ENCODE measurements at regions not wholly inside any gene's neighbourhood (a gene's known extent, or its start where the extent isn't known, plus 50 kb on each side); places are given as distances from the start of the nearest gene placed in this dataset.

GRCh38 chrX:22742174-22742573, 257.6 kb upstream of the DDX53 start:
- dilution Hi-C loops (cut with MboI; ENCODE audit: extremely low pct_ligation_motif_present, low sequenced_read_pairs), result no loop called here
- no peaks in the 10 kb centered on the region for H3K4me1 ChIP-seq (ENCODE audit: control insufficient read depth, extremely low read depth, insufficient read depth, low read length)
- no peak overlapping the region for H3K4me3 ChIP-seq (replicated peaks in 1 of 3; ENCODE audit: insufficient read depth in 1 of 3, low read depth in 1 of 3, low read length in 3 of 3)
- no peak overlapping the region for H3K27ac ChIP-seq (ENCODE audit: insufficient read depth, low read depth, low read length)
- TF ChIP-seq GATA2 (IDR thresholded peaks at IDR 0.05; ENCODE audit: insufficient read depth, insufficient read length, low read depth, low read length) (no peak), FOS (IDR thresholded peaks at IDR 0.05; ENCODE audit: borderline replicate concordance, insufficient read depth, low read length) (no peak), POLR2A (IDR thresholded peaks at IDR 0.05; ENCODE audit: low read depth, low read length) (no peak), MAX (IDR thresholded peaks at IDR 0.05; ENCODE audit: insufficient read depth, insufficient read length) (no peak), POLR2AphosphoS5 (IDR thresholded peaks at IDR 0.05; ENCODE audit: insufficient read depth, low read depth, low read length) (no peak), CTCF (IDR thresholded peaks at IDR 0.05; ENCODE audit: extremely low read depth in 1 of 2, insufficient read depth in 1 of 2, low read depth in 1 of 2, low read length in 2 of 2) (no peak), JUN (IDR thresholded peaks at IDR 0.05; ENCODE audit: borderline replicate concordance, insufficient read depth, insufficient read length, low read depth) (no peak), MYC (IDR thresholded peaks at IDR 0.05; ENCODE audit: low read depth, low read length) (no peak), EZH2 (IDR thresholded peaks at IDR 0.05; ENCODE audit: borderline replicate concordance, low read depth, low read length, severe bottlenecking) (no peak)
- no peaks in the 10 kb centered on the region for H3K79me2 ChIP-seq (ENCODE audit: control insufficient read depth, insufficient read depth, low read length)
- no peak overlapping the region for H3K9ac ChIP-seq (replicated peaks; ENCODE audit: extremely low read depth, insufficient read depth, low read length)
- ChIA-PET CTCF (no interaction called here), POLR2A (no interaction called here)
- no TSS peak for BruUV-seq (replicated peaks)
- no peak for DNase-seq (ENCODE audit: low read depth, low spot score)
- no peak overlapping the region for H3K4me2 ChIP-seq (ENCODE audit: insufficient read depth, low read length)
- H3K27me3 ChIP-seq (ENCODE audit: control insufficient read depth in 2 of 2, insufficient read depth in 2 of 2, low read length in 2 of 2), result no peaks in the 10 kb centered on the region
- no peaks in the 10 kb centered on the region for H3K9me3 ChIP-seq (replicated peaks; ENCODE audit: control insufficient read depth, insufficient read depth, low read length)
- H3K9me1 ChIP-seq (replicated peaks; ENCODE audit: control insufficient read depth, extremely low read depth, insufficient read depth, low read length), result no peaks in the 10 kb centered on the region
- intact Hi-C loops (cut with micrococcal nuclease), result no loop called here
- no peaks in the 10 kb centered on the region for H3K36me3 ChIP-seq (ENCODE audit: control insufficient read depth in 2 of 2, extremely low read depth in 1 of 2, insufficient read depth in 2 of 2, low read length in 2 of 2)
- no peak overlapping the region for H2AFZ ChIP-seq (ENCODE audit: low read depth, low read length)
- FAIRE-seq, result no peak
- H4K20me1 ChIP-seq (replicated peaks; ENCODE audit: control insufficient read depth, extremely low read depth, insufficient read depth, low read length), result no peaks in the 10 kb centered on the region
